HUDEP-2 (cell line): ENCODE measurements at regions not wholly inside any gene's neighbourhood (a gene's known extent, or its start where the extent isn't known, plus 50 kb on each side); places are given as distances from the start of the nearest gene placed in this dataset.
"Not testable (repeated sequence)": the region's sequence is repeated elsewhere in the genome, so short reads cannot be mapped to it uniquely, and the experiment has no call there.

Experiments used
- DNase-seq, 76 experiments: peaks; one replicate each; lab custom pipeline; 2025; ENCODE audit not compliant: unreplicated experiment in 76 of 76; lab: John Stamatoyannopoulos, UW

GRCh38 chr4:3637326-3638016 is 105.2 kb upstream of the LRPAP1 start:
- DNase-seq: no peak

GRCh38 chr4:3636646-3637320 is 104.6 kb upstream of the LRPAP1 start:
- DNase-seq: no peak

GRCh38 chr4:3636020-3636419 is 103.8 kb upstream of the LRPAP1 start:
- DNase-seq: not testable (repeated sequence)

GRCh38 chr4:3634894-3635820 is 102.9 kb upstream of the LRPAP1 start:
- DNase-seq: no peak

- DNase-seq: no peak
Observed at GRCh38 chr4:3634281-3634857, 102.1 kb upstream of the LRPAP1 start.

- not testable (repeated sequence) for DNase-seq
Observed at GRCh38 chr4:3633277-3633676, 101.1 kb upstream of the LRPAP1 start.

GRCh38 chr4:3632794-3633193 is 100.6 kb upstream of the LRPAP1 start:
- not testable (repeated sequence) for DNase-seq

GRCh38 chr4:3631544-3632266 is 99.5 kb upstream of the LRPAP1 start:
- not testable (repeated sequence) for DNase-seq

GRCh38 chr4:3630598-3631543 is 98.6 kb upstream of the LRPAP1 start:
- peak in 1 of 76 experiments; percentile 14 for DNase-seq

GRCh38 chr4:3630136-3630597 is 97.9 kb upstream of the LRPAP1 start:
- no peak for DNase-seq

GRCh38 chr4:3629665-3630064 is 97.4 kb upstream of the LRPAP1 start:
- no peak for DNase-seq

GRCh38 chr4:3629176-3629575 is 97.0 kb upstream of the LRPAP1 start:
- not testable (repeated sequence) for DNase-seq

GRCh38 chr4:3628868-3629175 is 96.6 kb upstream of the LRPAP1 start:
- DNase-seq: no peak

- not testable (repeated sequence) for DNase-seq
Observed at GRCh38 chr4:3627967-3628867, 96.0 kb upstream of the LRPAP1 start.

GRCh38 chr4:3627456-3627855 is 95.2 kb upstream of the LRPAP1 start:
- DNase-seq: not testable (repeated sequence)

- DNase-seq: not testable (repeated sequence)
Observed at GRCh38 chr4:3626131-3626884, 94.1 kb upstream of the LRPAP1 start.

GRCh38 chr4:3625286-3625875 is 93.2 kb upstream of the LRPAP1 start:
- DNase-seq: not testable (repeated sequence)
